BJ (cell line): ENCODE measurements at regions not wholly inside any gene's neighbourhood (a gene's known extent, or its start where the extent isn't known, plus 50 kb on each side); places are given as distances from the start of the nearest gene placed in this dataset.
"Not testable (repeated sequence)": the region's sequence is repeated elsewhere in the genome, so short reads cannot be mapped to it uniquely, and the experiment has no call there.

Source experiments
- CTCF ChIA-PET: fragments of 350-600 bp; formaldehyde crosslinking; extraction: SDS; loops from one replicate; lab custom pipeline; 2021; ENCODE audit warnings: antibody characterized with exemption, inconsistent platforms; lab: Yijun Ruan, JAX
- POLR2A ChIA-PET: fragments of 300-600 bp; sonication (Branson Sonifier 250); formaldehyde crosslinking; extraction: SDS; loops from one replicate; lab custom pipeline; 2021; ENCODE audit warnings: antibody characterized with exemption; lab: Charles Lee
- DNase-seq: peaks from one replicate; pipeline ENCODE4 v3.0.0-alpha.2; 2011; ENCODE audit warnings: low read depth
- H3K27me3 ChIP-seq: 2 replicates; pipeline ENCODE4 v1.6.0; 2011; ENCODE audit warnings: low read length; ENCODE audit not compliant: control insufficient read depth, insufficient read depth
- H3K36me3 ChIP-seq: 2 replicates; pipeline ENCODE4 v1.5.1; 2011; ENCODE audit warnings: low read length; ENCODE audit not compliant: control insufficient read depth, insufficient read depth
- H3K4me3 ChIP-seq: 2 replicates; pipeline ENCODE4 v1.5.1; 2011; ENCODE audit warnings: low read depth, mild to moderate bottlenecking, control low read depth, low read length
- TF ChIP-seq, protein P1 (sequence below): IDR thresholded peaks from 2 replicates; pipeline ENCODE4 v1.5.1; 2011; ENCODE audit warnings: low read depth, mild to moderate bottlenecking, control low read depth, inconsistent platforms, low read length, moderate library complexity; ENCODE audit not compliant: insufficient read depth

DNA sequence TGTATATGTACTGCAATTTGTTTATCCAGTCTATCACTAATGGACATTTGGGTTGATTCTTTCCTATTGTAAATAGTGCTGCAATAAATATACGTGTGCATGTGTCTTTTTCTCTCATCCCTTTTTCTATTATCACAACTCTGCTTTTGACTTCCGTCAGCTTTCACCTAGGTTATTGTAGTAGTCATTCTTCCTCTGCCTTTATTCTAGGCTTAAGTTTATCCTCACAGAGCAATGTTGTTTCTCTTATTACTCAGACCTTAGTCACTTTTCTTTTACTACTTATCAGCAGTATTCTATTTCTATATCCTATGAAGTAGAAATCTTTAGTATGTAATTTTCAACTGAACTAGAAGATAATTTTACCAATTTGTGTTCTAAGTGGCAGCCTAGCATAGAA lies 175.3 kb upstream of the SEMA3E start:
- Histone ChIP-seq H3K4me3 (no peak overlapping the region), H3K36me3 (no peaks in the 10 kb centered on the region), H3K27me3 (no peaks in the 10 kb centered on the region)
- TF ChIP-seq, protein P1, sequence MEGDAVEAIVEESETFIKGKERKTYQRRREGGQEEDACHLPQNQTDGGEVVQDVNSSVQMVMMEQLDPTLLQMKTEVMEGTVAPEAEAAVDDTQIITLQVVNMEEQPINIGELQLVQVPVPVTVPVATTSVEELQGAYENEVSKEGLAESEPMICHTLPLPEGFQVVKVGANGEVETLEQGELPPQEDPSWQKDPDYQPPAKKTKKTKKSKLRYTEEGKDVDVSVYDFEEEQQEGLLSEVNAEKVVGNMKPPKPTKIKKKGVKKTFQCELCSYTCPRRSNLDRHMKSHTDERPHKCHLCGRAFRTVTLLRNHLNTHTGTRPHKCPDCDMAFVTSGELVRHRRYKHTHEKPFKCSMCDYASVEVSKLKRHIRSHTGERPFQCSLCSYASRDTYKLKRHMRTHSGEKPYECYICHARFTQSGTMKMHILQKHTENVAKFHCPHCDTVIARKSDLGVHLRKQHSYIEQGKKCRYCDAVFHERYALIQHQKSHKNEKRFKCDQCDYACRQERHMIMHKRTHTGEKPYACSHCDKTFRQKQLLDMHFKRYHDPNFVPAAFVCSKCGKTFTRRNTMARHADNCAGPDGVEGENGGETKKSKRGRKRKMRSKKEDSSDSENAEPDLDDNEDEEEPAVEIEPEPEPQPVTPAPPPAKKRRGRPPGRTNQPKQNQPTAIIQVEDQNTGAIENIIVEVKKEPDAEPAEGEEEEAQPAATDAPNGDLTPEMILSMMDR: no peak
- CTCF ChIA-PET: no interaction called here
- DNase-seq: no peak
- POLR2A ChIA-PET: no interaction called here

DNA sequence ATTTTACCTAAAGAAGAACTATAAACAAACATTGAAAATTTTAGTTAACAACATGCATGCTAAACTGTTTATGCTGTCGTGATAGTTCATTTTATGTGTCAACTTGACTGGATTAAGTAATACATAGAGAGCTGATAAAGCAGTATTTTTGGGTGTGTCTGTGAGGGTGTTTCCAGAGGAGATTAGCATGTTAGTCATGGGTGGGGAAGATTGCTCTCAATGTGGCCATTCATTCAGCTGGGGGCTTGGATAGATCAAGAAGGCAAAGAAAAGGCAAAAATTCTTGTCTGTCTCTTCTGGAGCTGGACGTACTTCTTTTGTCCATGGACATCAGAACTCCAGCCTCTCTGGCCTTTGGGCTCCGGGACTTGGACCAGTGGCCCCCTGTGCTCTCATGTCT lies 172.9 kb upstream of the SEMA3E start:
- no peak for DNase-seq
- ChIA-PET CTCF (no interaction called here), POLR2A (no interaction called here)
- Histone ChIP-seq H3K36me3 (no peaks in the 10 kb centered on the region), H3K4me3 (no peak overlapping the region), H3K27me3 (no peaks in the 10 kb centered on the region)
- TF ChIP-seq, protein P1: no peak

DNA sequence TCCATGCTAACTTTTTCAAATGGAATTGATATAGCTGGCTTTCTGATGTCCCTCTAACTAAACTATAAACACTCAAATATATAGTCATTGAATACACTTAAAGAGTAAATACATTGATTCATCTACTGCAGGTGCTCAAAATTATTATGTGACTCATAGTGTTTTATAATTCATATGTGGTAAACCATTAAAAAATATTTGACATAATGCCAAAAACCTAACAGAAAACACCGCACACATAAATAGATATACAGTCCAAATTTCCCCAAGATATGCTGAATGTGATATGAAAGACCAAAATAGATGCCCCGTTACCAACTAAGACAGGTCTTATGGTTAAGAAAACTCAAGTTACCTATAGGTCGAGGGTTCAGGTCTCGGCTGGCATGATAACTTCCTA lies 171.7 kb upstream of the SEMA3E start:
- TF ChIP-seq, protein P1: no peak
- Histone ChIP-seq H3K4me3 (no peak overlapping the region), H3K27me3 (no peaks in the 10 kb centered on the region), H3K36me3 (no peaks in the 10 kb centered on the region)
- ChIA-PET CTCF (no interaction called here), POLR2A (no interaction called here)
- no peak for DNase-seq

DNA sequence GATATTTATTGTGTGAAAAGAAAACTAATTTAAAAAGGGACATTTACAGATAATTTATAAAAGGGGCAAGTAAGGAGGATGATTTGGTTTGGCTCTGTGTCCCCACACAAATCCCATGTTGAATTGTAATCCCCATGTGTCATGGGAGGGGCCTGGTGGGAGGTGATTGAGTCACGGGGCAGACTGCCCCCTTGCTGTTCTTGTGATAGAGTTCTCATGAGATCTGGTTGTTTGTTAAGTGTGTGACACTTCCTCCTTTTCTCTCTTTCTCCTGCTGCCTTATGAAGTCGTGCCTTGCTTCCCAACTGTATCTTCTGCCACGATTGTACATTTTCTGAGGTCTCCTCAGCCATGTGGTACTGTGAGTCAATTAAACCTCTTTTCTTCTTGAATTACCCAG lies 171.0 kb upstream of the SEMA3E start:
- CTCF ChIA-PET: no interaction called here
- DNase-seq: no peak
- Histone ChIP-seq H3K4me3 (no peak overlapping the region), H3K36me3 (no peaks in the 10 kb centered on the region), H3K27me3 (no peaks in the 10 kb centered on the region)
- POLR2A ChIA-PET: no interaction called here
- TF ChIP-seq, protein P1: no peak

DNA sequence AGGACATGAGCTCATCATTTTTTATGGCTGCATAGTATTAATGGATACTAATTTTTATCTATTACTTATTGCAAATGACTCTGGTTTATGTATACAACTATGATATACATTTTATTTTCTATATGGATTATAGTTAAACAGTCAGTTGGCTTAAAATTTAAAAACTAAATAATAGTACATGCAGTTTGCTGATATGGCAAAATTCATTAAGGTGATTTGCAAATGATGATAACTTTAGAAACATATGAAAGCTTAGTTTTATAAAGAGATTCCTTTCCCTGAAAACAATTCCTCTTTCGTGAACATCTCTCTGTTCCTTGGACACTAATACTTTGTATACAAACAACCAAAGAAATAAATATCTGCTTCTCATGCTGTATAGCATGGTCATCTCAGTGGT lies 165.5 kb upstream of the SEMA3E start:
- TF ChIP-seq, protein P1: no peak
- ChIA-PET POLR2A (no interaction called here), CTCF (no interaction called here)
- Histone ChIP-seq H3K4me3 (no peak overlapping the region), H3K27me3 (no peaks in the 10 kb centered on the region), H3K36me3 (no peaks in the 10 kb centered on the region)
- no peak for DNase-seq

DNA sequence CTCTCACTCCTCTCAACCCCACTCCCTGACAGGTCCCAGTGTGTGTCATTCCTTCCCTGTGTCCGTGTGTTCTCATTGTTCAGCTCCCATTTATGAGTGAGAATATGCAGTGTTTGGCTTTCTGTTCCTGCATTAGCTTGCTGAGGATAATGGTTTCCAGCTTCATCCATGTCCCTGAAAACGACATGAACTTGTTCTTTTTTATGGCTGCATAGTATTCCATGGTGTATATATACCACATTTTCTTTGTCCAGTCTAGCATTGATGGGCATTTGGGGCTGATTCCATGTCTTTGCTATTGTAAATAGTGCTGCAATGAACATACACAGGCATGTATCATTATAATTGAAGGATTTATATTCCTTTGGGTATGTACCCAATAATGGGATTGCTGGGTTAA lies 163.6 kb upstream of the SEMA3E start:
- H3K36me3 ChIP-seq, CTCF ChIA-PET, DNase-seq, H3K4me3 ChIP-seq, H3K27me3 ChIP-seq, POLR2A ChIA-PET: not testable (repeated sequence)
